DMS 273 treated with DMSO at 0.1 percent for 48 hours (cell line): ENCODE measurements at regions not wholly inside any gene's neighbourhood (a gene's known extent, or its start where the extent isn't known, plus 50 kb on each side); places are given as distances from the start of the nearest gene placed in this dataset.
"Not testable (repeated sequence)": the region's sequence is repeated elsewhere in the genome, so short reads cannot be mapped to it uniquely, and the experiment has no call there.

Experiments
- DNase-seq: peaks from one replicate; lab custom pipeline; 2025; lab: John Stamatoyannopoulos, UW

DNA sequence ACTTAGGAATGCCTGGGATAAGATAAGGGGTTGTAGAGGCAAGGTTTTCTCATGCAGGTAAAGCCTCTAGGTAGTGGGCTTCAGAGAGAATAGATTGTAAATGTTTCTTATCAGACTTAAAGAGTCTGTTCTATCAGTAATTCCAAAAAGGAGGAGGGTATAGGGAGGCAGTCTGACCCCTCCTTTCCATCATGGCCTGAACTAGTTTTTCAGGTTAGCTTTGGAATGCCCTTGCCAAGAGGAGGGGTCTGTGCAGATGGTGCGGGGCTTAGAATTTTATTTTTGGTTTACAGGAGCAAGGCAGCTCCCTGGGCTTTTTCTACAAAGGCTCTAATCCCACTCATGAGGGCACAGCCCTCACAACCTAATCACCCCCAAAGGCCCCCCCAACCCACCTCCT, 135.0 kb downstream of the B3GNT2 start:
- DNase-seq, result no peak

DNA sequence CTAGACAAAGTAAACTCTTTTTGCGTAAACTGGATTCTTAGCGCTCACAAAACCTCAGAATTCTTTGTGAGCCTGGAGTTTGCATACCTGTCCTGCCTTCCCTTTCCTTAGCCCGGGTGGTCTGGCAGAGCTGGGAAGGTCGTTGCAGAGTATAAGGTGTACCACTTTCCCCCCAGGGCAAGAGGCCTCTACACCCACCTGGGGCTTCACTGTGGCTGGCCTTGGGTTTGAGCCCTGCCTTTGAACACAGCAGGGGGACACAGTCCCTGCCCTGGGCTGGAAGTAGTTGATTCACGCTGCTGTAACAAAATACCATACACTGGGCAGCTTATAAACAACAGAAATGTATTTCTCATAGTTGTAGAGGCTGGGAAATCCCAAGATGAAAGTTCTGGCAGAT, 133.9 kb downstream of the B3GNT2 start:
- DNase-seq, result no peak

DNA sequence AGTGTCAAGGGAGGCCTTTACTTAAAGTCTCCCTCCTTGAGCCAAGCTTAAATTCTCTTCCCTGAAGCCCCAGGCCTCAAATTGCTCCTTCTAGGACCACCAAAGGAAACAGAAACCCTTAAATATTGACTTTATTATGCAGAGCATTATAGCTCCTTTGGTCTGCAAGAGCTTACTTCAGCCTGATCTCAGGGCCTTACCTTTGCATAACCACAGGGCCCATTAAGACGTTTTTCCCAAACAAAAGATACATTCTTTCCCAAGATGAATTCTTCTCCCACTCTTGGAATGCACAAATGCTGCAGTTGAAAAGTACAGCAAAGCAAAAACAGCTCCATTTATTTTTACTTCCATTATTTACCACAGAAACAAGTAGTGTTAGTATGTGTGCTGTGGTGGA, 130.8 kb downstream of the B3GNT2 start:
- no peak for DNase-seq

DNA sequence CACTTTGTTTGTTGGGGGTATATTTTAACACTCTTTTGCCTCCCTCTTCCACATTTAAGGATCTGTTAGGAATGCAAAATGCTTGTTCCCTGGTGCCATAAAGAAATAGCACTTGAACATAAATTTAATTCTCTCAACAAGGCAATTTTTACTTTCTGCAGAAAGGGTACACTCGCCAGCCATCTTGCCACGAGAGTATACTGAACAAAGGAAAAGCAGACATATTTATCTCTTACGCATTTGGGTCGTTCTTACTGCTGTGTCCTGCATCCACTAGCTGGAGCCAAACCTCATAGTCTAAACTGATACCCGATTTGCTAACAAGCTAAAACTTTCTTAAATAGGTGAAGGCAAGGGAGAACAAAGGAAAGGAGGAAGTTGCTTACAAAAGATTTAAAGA, 129.5 kb downstream of the B3GNT2 start:
- DNase-seq, result no peak

DNA sequence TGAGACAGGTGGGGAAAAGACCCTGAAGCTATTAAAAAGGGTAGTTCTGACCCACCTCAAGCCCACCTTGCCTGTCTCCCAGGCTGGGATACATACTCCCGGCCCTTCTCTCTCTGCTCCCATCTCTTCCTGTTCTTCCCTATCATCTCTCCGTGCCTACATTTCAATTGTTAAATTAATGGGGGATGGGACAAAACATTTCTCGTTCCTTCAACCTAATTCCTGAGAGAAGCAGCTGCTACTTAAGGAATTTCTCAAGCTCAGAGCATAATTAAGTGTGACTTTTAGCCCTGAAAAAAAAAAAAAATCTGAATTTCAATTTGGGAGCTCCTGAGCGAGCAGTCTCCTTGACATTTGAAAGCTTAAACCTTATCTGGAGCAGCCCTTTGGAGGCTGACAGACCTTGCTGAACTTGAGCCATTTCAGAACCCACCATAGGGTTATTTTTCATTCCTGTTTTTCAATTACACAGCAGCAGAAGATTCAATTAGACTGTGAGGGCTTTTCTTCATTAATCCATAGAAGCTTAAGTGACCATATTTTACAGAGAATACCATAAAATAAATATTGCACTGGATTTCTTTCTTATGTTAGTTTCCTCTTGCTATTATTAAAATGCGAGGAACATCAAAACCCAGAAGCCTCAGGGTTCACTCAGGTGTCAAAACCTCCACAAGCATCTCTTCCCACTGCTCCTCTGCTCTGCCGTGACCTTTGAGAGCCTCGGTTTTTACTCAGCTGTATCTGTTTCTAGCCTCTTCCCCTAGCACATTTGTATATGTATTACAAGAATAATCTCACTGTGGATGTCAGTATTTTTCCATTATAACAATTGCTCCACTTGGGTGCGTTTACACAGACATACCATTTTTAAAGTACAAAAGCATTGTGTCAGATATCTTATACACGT, 125.7 kb downstream of the B3GNT2 start:
- DNase-seq, result no peak

DNA sequence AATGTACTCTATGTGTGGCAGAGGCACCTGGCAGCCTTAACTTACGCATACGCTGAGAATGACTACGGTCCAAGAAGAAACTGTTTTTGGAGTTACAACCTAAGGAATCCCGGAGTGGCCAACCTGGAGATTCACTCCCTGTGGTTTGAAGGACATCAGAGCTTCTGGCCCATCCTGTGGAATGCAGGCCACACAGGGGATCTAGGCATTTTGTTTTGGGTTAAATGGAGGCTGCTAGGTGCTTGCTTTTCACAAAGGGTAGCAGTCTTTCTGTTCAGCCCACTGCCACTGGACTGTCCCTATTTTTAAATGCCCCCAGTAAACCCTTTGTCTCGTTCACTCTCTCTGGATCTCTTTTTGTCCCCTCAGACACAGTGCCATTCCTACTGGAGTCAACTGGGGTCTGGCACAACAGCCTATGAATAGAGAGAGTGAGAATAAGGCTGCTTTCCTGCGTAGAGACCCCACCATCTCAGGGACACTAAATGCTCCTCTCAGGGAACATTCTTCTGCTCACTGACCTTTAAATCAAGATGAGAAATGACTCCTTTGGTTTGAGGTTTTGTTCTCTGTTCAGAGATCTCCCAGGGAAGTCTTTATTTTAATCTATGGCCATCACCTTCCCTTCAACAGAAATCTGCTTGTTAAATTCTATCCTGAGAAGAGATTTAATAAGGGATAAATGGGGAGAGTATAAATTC, 124.9 kb downstream of the B3GNT2 start:
- DNase-seq, result no peak

DNA sequence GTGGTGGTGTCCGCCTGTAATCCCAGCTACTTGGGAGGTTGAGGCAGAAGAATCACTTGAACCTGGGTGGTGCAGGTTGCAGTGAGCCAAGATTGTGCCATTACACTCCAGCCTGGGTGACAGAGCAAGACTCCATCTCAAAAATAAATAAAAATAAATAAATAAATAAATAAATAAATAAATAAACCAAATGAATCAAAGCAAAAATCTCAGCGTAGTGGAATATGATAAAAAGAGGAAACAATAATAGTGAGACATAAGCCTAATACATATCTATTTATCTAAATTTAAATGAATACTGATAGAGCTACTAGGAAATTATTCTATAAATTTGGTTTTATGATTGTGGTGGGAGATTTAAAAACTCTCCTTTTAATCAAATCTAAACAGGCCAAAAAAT, 124.2 kb downstream of the B3GNT2 start:
- not testable (repeated sequence) for DNase-seq

DNA sequence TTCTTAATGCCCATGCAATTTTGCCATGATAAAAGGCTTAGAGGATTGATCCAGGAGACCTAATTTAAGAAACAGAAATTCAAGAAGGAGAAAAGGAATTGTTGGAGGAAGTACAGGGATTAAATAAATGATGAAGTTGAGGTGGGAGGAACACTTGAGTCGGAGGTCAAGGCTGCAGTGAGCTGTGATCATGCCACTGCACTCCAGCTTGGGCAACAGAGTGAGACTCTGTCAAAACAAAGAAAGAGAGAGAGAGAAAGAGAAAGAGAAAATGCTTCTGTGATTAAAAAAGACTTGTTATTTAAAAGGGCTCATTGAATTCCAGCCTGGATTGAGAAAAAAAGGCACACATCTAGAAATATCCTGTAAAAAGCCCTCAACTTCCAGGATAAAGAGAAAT, 123.2 kb downstream of the B3GNT2 start:
- DNase-seq, result no peak

DNA sequence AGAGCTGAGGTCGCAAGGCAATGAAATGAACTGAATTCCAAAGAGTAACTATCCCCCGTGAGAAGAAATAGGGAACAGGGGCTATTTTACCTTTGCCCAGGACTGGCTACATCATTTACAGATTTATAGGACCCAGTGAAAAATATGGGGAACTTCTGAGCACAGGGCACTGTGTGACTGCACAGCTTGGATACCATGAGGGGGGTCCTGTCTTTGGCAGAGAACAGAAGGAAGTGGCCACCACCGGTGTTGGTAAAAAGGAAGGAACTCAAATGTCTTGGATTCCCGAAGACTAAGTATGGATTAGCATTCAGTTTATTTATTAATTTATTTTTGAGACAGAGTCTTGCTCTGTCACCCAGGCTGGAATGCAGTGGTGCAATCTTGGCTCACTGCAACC, 119.6 kb downstream of the B3GNT2 start:
- DNase-seq, result no peak

DNA sequence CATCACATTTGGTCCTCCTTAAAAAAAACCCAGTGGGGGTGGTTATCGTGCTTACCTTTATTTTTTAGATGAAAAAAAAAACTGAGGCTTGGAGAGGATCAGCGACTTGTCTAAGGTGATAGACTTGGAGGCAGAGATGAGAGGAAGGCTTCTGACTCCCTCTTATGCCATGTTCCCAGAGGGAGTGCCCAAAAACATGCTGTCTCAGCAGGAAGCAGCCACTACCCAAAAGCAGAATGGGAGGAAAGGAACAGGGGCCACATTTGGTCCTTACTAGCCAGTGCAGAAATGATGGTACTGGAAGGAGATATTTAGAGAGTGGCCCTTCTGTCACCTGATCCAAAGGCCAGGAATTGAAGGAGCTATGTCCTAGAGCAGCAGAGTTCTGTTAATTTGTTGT, 118.4 kb downstream of the B3GNT2 start:
- no peak for DNase-seq

DNA sequence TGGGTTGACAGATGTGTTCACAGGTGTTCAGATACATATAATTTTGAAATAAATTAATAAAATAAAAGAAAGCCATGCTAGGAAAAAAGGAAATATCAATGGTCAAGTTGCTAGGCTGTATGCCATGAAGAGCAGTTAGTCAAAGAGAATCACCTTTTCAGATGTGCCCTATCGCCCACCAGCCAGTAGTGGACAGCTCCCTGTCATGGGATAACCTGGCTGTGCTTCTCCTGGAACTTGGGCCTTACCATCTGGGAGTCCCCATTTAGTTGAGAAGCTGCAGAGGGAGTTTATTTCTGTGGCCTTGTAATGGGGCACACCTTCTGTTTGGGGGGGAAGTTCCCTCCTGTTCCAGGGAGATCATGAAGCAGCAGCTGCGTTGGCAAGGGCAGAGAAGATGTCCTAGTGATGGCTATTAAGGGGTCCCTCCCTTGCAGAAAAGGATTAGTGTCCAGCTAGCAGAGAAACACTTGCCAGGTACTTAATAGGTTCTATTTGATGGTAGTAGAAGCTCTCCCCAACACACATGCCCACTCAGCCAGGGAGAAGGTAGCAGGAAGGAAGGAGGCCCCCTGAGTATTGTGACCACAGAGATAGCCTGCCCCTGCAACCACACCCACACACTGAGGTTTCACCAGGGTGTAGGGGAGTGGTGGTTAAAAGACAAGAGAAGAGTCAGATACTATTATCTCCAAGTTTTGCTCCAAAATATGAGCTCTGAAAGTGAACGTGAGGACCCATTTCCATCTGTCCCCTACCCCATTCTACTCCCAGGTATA, 117.7 kb downstream of the B3GNT2 start:
- no peak for DNase-seq

DNA sequence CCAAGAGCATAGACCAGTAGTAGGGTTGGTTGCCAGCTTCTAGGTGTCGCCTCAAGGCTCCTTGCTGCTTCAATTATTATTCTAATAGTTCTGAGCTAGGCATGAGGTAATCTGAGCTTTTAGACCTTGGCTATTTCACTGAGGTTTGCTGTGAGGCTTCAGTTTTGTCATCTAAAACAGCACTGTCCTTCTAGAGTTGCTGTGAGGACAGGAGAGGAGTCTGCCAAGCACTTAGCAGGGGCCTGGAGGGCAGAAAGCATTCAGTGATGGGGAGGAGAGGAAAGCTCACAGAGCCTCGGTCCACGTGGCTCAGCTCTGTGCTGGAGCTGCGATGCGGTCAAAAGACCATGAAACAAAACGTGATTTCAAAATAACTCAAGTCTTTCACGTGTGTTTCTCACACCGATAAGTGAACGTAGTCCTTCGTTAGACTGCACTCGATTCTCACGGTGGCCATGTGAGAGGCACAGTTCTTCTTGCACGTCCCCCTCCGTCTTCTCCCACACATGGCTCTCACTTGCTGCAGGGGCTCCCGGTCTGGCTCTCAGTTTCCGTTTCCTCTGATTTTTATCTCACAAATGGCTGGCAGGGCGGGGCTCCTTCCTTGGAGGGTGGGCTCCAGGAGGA, 113.7 kb downstream of the B3GNT2 start:
- no peak for DNase-seq

DNA sequence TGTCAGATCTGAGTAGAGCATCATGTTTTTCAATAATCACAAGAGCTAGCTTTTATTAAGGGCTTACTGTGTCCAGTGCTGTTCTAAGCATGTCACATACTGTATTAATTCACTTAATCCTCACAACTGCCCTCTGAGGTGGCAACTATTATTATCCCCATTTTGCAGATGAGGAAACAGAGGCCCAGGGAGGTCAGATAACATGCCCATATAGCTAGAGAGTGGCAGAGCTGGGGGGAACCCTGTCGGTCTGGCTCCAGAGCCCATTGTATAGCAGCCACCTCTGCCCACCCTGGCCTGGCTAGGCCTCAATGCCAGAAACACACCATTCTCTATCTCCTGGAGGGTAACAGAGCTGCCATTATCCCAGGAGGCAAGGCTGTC, 113.2 kb downstream of the B3GNT2 start:
- DNase-seq, result no peak

DNA sequence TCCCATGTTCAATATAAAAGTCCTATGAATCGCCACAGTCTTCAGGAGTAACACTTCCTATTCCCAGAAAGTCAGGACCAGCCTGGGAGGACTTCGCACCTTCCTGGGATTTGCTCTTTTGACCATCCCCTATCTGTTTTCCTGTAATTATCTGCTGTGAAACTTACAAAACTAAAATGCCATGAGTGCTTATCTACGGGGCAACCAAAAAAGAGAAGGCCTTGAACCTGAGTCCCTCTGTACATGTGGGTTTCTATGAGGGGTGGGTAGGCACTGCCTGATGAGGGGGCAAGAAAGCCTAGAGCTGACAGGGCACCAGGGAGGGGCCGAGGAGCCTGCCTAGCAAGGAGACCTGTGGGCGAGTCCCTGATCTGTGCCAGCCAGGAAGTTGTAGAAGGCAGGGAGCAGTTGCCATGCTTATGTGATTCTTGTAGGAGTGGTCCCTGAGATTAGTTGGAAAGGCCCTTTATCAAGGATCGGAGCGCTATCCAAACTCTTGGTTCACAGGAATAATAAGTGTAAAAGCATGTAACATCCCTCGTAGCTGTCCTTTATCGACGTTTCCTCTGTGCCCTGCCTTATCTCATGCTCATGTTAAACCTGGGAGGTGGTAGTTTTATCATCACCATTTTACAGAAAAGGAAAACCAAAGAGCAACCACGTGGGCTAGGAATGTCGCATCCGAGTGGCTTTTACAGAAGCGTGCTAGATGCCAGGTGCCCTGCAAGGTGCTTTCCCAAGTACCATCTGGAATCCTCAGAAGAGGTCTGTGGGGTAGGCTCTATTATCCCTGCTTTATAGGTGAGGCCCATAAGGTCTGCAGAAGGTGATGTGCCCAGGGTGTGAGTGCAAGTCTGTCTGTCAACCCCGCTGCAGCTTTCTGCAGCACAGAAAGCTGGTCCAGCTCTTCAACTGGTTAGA, 111.8 kb downstream of the B3GNT2 start:
- no peak for DNase-seq

DNA sequence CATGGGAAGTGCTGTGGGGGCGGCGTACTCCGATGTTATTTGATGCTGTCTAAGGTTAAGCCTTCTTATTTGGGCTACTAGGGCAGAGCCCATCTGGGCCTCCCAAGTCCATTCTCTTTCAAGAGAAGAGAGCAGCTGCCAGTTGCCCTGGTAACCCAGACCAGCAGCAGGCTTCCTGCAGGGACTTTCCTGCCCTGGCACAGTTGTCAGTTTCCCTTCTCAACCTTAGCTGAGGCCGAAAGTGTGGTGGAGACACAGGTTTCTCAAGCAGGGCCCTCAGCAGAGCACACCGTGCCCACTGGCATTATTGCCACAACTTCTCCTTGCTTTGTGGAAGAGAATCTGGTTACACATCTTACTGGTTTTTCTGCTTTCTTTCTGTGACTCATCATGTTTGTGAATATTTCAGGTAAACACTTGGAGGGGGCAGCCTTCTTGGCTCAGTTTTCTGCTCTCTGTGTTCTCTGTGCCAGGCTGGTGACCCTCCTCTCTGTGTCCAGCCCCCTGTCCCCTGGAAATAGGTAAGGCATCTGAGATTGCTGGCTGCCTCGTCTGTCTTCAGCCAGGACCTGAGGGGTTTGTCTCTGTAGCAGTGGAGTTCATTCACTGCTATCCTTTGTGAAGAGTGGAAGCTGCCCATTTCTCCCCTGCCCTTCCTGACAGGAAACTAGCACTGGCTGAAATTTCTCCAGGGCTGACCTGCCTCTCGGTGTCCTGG, 111.0 kb downstream of the B3GNT2 start:
- DNase-seq, result peak; percentile 46

DNA sequence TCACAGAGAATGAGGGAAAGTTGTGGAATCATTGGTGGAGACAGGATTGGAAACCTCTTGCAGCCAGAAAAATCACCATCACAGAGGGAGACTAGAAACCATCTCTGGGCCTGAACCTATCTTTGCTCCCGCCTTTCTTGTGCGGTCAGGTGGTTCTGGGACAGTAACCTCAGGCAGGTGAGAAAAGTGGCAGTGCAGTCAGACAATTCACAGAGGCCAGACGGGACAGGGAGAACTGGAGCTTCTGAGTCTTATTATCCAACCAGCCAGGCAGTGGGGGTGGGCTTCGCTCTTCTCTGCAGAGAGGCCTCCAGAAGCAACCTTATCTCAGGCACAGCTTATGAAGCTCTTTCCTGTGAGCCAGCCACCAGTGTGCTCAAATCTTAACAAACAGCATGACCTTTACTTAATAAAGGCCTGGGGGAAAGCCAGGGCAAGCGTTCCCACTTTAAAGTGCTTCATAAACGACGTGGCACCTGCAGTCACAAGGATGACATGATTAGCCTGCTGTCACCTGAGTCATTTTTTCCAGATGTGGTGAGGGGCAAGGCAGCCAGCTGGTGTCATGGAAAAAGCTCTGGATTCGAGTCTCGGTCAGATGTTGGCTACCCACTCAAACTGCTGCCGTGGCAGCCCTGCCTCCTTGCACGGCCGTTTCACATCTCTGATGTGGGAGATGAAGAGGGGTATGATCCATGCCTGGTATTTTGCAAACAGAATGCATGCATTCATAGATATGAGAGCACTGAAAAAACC, 109.7 kb downstream of the B3GNT2 start:
- DNase-seq, result no peak

DNA sequence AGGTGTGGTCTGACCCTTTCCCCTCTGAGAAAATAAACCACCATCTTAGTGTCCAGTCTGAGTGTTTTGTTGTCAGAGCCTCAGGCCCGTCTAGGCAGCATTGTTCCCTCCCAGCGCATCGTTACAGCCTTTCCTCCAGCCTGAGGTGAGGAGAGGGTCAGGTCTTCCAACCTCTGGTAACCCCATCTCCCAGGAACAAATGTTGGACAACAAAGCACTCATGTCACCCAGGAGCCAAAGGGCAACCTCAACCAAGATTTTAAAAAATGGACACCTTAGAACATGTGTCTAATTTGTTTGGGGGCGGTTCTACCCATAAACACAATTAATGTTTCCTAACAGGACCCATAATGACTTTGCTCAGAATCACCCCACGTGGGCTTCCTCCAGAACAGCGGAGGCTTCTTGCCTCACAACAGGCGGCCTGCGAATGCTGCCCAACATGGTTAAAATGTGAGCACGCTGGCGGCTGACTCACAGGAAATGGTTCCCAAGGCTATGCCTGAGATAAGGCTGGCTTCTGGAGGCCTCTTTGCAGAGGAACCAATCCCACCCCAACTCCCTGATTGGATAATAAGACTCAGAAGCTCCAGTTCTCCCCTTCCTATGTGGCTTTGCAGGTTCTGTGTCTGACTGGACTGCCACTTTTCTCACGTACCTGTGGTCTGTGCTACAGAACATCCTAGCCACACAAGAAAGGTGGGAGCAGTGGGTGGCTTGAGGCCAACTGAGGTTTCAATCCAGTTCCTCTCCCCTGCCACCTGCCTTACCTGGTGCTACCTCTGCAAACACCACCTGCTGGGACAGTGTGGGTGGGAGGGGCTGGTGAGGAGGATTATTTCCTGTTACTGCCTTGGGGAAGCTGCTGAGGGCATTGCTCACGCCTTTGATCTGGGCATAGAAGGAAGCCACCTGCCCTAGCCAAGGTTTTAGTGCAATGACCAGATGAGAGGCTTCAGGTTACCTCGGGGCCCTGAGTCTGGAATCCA, 108.8 kb downstream of the B3GNT2 start:
- DNase-seq, result no peak

DNA sequence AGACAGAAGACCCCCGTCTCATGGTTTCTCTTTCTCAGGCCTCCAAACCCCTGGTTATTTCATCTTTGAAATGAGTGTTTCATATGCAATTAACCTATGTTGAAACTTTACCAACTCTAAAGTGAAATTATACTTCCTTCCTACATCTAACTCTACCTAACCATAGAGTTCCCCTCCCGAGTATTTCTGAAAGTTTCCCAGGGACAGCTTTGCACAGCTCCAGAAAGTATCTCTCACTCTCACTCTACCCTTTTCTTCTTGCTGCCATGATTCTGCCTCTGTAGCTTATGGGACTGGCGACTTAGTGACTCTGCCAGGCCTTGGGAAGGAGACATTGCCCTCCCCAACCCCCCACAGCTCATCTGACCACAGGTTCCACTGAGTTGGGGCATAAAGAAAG, 107.9 kb downstream of the B3GNT2 start:
- no peak for DNase-seq
